ENCODE measurements at regions not wholly inside any gene's neighbourhood (a gene's known extent, or its start where the extent isn't known, plus 50 kb on each side); places are given as distances from the start of the nearest gene placed in this dataset.

- TF ChIP-seq CTCF (IDR thresholded peaks at IDR 0.05; ENCODE audit: low read depth, low read length, poor library complexity, severe bottlenecking): no peak
- no peak for TF ChIP-seq EZH2phosphoT487 (IDR thresholded peaks at IDR 0.05; ENCODE audit: borderline replicate concordance, low read length)
These were observed 197.3 kb downstream of the ANKRD30B start for GRCh38 chr18:14945286-14945685.

All from DOHH2 (cell line).